ENCODE measurements at regions not wholly inside any gene's neighbourhood (a gene's known extent, or its start where the extent isn't known, plus 50 kb on each side); places are given as distances from the start of the nearest gene placed in this dataset.
A peak's percentile ranks its signal among the peaks of the same experiment; 100 is the strongest.

DNA sequence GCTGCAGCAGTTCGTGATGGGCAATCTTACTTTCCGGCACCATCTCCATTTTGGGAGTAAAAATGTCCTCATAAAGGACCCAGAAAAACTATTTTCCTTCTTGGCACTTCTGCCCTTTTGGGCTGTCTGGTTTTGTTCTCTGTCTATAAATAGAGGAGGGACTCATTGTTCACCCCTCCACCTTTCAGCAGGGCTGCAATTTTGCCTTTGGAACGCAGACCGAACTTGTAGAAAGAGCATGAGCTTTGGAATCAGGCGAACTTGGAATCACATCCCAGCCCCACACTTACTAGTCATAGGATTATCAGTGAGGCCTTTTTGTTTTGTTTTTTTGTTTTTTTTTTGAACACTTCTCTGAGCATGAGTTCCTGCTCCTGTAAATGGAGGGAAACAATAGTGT is 178.1 kb upstream of the IL12B start:
- ATAC-seq (no peak), DNase-seq (no peak)
- no peaks in the 10 kb centered on the region for H3K27me3 ChIP-seq
- H3K27ac ChIP-seq, result no peak overlapping the region
- TF ChIP-seq, protein P1, sequence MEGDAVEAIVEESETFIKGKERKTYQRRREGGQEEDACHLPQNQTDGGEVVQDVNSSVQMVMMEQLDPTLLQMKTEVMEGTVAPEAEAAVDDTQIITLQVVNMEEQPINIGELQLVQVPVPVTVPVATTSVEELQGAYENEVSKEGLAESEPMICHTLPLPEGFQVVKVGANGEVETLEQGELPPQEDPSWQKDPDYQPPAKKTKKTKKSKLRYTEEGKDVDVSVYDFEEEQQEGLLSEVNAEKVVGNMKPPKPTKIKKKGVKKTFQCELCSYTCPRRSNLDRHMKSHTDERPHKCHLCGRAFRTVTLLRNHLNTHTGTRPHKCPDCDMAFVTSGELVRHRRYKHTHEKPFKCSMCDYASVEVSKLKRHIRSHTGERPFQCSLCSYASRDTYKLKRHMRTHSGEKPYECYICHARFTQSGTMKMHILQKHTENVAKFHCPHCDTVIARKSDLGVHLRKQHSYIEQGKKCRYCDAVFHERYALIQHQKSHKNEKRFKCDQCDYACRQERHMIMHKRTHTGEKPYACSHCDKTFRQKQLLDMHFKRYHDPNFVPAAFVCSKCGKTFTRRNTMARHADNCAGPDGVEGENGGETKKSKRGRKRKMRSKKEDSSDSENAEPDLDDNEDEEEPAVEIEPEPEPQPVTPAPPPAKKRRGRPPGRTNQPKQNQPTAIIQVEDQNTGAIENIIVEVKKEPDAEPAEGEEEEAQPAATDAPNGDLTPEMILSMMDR (IDR thresholded peaks at IDR 0.05), result no peak
- intact Hi-C loops (cut with DNase I), result no loop called here
- no peaks in the 10 kb centered on the region for H3K9me3 ChIP-seq
- H3K4me1 ChIP-seq, result peaks cover 6 to 19% of the 10 kb centered on the region in 2 donors
- no peak overlapping the region for H3K4me3 ChIP-seq
- H3K36me3 ChIP-seq, result no peaks in the 10 kb centered on the region

DNA sequence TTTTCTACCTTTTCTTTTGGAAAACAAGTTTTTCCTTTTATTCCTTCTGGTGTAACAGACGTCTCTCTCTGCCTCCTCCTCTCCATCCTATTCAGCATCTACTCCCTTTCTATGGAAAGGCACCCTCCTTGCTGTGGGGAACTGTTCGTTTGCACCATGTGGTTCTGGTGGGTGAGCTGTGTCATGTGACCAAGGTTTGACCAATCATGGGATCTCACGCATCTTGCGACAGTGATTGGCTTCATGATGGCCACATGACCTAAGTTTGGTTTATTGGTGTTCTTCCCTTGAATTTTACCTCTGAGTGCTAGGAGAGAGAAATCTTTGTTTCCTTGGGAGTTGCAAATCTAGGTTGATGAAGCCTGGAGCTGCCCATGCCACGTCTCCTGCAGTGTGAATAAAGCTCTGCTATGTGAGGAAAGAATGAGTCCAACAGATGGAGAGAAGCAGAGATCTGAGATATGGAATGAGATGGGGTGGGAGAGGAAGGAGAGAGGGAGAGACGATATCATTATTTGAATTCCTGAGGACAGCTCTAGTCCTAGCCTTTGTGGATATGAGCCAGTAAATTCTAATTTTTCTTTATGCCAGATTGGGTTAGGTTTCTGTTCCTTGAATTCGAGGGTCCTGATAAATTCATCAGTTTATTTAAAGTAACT is 178.8 kb upstream of the IL12B start:
- no peak overlapping the region for H3K4me3 ChIP-seq
- H3K4me1 ChIP-seq, result peaks cover 4 to 17% of the 10 kb centered on the region in 2 donors
- H3K27me3 ChIP-seq, result no peaks in the 10 kb centered on the region
- no peaks in the 10 kb centered on the region for H3K36me3 ChIP-seq
- TF ChIP-seq, protein P1 (IDR thresholded peaks at IDR 0.05), result no peak
- ATAC-seq (no peak), DNase-seq (no peak)
- intact Hi-C loops (cut with DNase I), result no loop called here
- no peaks in the 10 kb centered on the region for H3K9me3 ChIP-seq
- H3K27ac ChIP-seq, result no peak overlapping the region

DNA sequence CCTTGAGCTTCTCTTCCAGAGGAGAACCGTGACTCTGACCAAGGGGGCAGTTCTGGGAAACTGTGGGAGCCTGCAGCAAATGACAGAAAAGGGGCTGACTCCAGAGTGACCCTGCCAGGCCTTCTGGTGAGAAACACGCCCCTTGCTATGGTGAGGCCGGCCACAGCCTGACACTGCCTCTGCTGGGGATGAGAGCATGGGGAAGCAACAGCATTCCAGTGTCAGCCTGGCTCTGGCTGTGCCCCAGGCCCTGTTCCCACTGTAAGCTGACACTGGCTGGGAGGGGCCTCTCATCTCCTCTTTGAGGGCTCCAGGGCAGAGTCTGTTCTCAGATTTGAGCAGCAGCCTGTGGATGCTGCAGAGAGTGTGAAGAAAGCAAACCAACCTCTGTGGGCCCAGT is 180.0 kb upstream of the IL12B start:
- Histone ChIP-seq H3K27ac (no peak overlapping the region), H3K4me3 (no peak overlapping the region), H3K27me3 (no peaks in the 10 kb centered on the region), H3K36me3 (no peaks in the 10 kb centered on the region), H3K4me1 (peaks cover 0 to 8% of the 10 kb centered on the region in 2 donors), H3K9me3 (no peaks in the 10 kb centered on the region)
- TF ChIP-seq, protein P1 (IDR thresholded peaks at IDR 0.05), result no peak
- DNase-seq (peak; percentile 44 to 84 (median 62)), ATAC-seq (peak; percentile 76)
- intact Hi-C loops (cut with DNase I), result no loop called here

DNA sequence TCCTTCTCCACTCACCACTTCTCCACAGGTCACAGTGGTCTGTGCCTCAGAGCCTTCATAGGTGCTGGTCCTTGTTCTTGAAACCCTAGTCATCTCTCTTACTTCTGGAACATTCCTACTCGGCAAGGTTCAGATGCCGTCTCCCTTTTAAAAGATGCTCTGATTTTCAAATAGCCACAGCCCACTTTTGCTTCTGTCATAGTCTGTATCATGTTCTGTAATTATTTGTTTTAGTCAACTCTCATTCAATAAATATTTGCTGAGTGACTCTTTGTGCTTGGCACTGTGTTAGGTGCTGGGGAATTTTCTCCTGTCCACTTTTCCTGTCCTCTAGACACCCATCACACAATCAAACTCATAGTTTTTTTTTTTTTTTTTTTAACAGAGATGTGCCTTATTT is 181.3 kb upstream of the IL12B start:
- Histone ChIP-seq H3K27ac (no peak overlapping the region), H3K4me1 (peaks cover 0 to 6% of the 10 kb centered on the region in 2 donors), H3K27me3 (no peaks in the 10 kb centered on the region), H3K9me3 (no peaks in the 10 kb centered on the region), H3K4me3 (no peak overlapping the region), H3K36me3 (no peaks in the 10 kb centered on the region)
- no peak for DNase-seq
- intact Hi-C loops (cut with DNase I), result no loop called here
- peak; percentile 53 for ATAC-seq
- TF ChIP-seq, protein P1 (IDR thresholded peaks at IDR 0.05), result no peak

DNA sequence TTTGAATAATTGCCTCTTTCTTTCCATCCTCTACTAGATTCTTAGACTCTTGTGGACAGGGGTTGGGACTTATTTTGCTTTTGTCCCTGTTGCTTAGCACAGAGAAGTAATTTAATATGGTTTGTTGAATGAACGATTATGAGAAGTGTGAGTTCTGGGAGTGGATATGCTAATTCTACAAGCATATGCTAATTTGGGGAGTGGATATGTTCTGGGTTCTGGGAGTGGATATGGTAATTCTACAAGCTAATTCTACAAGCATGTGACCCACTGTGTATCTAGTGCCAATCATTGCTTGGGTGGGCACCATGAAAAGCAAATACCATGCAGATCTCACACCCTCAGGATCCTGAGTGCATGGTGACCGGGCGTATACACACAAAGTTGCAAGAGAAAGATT is 181.8 kb upstream of the IL12B start:
- intact Hi-C loops (cut with DNase I), result no loop called here

More for the DNA sequence above, 181.8 kb upstream of the IL12B start:
- Histone ChIP-seq H3K36me3 (no peaks in the 10 kb centered on the region), H3K9me3 (no peaks in the 10 kb centered on the region), H3K4me1 (peaks cover 0 to 6% of the 10 kb centered on the region in 2 donors), H3K27me3 (no peaks in the 10 kb centered on the region), H3K27ac (no peak overlapping the region), H3K4me3 (no peak overlapping the region)
- DNase-seq (no peak), ATAC-seq (no peak)
- TF ChIP-seq, protein P1 (IDR thresholded peaks at IDR 0.05), result no peak
